ENCODE measurements at regions not wholly inside any gene's neighbourhood (a gene's known extent, or its start where the extent isn't known, plus 50 kb on each side); places are given as distances from the start of the nearest gene placed in this dataset.
"Not testable (repeated sequence)": the region's sequence is repeated elsewhere in the genome, so short reads cannot be mapped to it uniquely, and the experiment has no call there.

DNA sequence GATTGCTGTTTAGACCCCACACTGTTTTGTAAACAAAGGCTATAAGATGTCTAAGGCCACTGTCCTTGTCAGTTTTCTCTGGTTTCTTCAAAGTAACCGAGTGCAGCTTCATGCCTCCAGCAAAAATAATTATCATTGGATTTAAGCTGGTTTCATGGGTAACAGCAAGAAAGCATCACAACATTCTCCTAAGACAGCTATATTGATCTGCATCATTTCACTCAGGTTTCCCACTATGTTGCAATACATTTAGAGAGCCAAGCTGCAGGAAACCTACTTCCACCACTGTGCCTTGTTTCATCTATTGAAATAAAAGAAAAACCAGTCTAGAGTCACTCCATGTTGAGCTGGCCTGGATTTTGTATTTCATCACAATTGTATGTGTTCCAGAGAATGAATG lies 351.4 kb downstream of the OXSM start:
- no peaks in the 10 kb centered on the region for H3K4me1 ChIP-seq
- intact Hi-C loops (cut with DNase I), result no loop called here
- H3K27ac ChIP-seq, result no peak overlapping the region
- TF ChIP-seq CTCF (IDR thresholded peaks at IDR 0.05) (no peak), POLR2A (IDR thresholded peaks at IDR 0.05) (no peak)
- H3K9me3 ChIP-seq, result peaks cover 0 to 13% (median 0%) of the 10 kb centered on the region in 3 donors
- H3K36me3 ChIP-seq, result no peaks in the 10 kb centered on the region
- 77 to 85% methylated on average over 1 of the region's 1 CpG for WGBS, 2 donors
- no peak for DNase-seq
- no peaks in the 10 kb centered on the region for H3K27me3 ChIP-seq
- no peak overlapping the region for H3K4me3 ChIP-seq

DNA sequence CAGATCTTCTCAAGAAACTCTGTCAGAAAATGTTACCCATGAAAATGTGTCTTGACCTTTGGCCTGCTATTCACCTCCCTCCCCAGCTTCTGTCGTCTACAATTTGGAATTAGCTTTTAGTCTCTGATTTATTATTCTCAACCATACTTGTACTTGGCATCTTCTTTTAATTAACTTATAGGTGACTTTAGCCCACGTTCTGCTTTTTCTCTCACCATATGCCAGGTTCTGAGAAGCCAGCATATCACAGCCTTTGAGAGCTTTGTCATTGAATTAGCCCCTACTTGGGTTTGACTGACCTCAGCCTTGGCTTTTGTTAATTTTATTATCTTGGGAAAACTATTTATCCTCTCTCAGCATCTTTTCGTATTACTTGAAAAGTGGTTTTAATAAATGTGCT lies 355.9 kb downstream of the OXSM start:
- H3K36me3 ChIP-seq, result no peaks in the 10 kb centered on the region
- no peaks in the 10 kb centered on the region for H3K27me3 ChIP-seq
- H3K9me3 ChIP-seq, result no peaks in the 10 kb centered on the region
- H3K27ac ChIP-seq, result no peak overlapping the region
- intact Hi-C loops (cut with DNase I), result no loop called here
- DNase-seq, result no peak
- TF ChIP-seq CTCF (IDR thresholded peaks at IDR 0.05) (no peak), POLR2A (IDR thresholded peaks at IDR 0.05) (no peak)
- H3K4me3 ChIP-seq, result no peak overlapping the region
- WGBS, 2 donors, result 72 to 74% methylated on average over 3 of the region's 3 CpGs
- H3K4me1 ChIP-seq, result no peaks in the 10 kb centered on the region

GRCh38 chr3:26157428-26157827 lies 367.5 kb downstream of the OXSM start:
- H3K27me3 ChIP-seq; H3K4me3 ChIP-seq; DNase-seq; intact Hi-C loops (cut with DNase I); H3K27ac ChIP-seq; H3K9me3 ChIP-seq; H3K36me3 ChIP-seq; H3K4me1 ChIP-seq: not testable (repeated sequence)
- 82 to 87% methylated on average over 4 of the region's 4 CpGs for WGBS, 2 donors

DNA sequence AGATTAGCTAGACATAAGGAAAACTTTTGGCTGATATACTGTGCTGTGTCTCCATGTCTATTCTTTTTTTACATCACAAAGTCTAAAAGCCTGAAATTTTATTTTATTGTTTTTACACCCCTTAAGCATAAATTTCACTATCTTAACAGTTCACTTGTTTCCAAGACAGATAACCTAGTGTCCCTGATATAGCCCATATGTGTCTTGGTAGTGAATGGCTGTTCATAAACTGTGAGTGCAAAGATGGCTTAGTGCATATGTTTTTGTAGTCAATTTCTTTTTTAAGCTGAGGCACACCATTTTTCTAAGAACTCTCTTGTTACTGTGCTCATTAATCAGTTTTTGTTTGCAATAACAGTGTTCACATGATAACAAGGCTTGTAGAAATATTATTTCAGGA lies 381.1 kb downstream of the OXSM start:
- no peaks in the 10 kb centered on the region for H3K4me1 ChIP-seq
- H3K27me3 ChIP-seq, result no peaks in the 10 kb centered on the region
- intact Hi-C loops (cut with DNase I), result no loop called here
- no peak for DNase-seq
- no peak overlapping the region for H3K27ac ChIP-seq
- H3K4me3 ChIP-seq, result no peak overlapping the region
- no peaks in the 10 kb centered on the region for H3K36me3 ChIP-seq
- H3K9me3 ChIP-seq, result no peaks in the 10 kb centered on the region
- TF ChIP-seq CTCF (IDR thresholded peaks at IDR 0.05) (no peak), POLR2A (IDR thresholded peaks at IDR 0.05) (no peak)

DNA sequence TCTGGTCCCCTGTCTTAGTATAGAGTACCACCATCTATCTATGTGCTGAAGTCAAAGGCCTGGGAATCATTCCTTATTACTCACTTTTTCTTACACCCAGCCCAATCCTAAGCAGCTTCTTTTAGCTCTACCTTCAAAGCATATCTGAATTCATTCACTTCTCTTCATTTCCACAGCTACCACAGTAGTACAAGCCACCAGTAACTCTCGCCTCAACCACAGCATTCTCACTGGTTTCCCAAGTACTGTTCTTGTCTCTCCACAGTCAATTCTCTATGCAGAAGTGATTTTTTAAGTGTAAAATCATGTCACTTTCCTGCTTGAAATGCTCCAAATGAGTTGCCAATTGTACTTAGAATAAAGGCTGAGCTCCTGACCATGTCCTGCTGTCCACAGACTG lies 401.7 kb downstream of the OXSM start:
- H3K4me3 ChIP-seq, result no peak overlapping the region
- intact Hi-C loops (cut with DNase I), result no loop called here
- WGBS, 2 donors, result 85% methylated on average over 1 of the region's 1 CpG

More for the DNA sequence above, 401.7 kb downstream of the OXSM start:
- no peak for TF ChIP-seq POLR2A (IDR thresholded peaks at IDR 0.05)
- TF ChIP-seq CTCF (IDR thresholded peaks at IDR 0.05), result no peak
- peaks cover 0 to 6% (median 5%) of the 10 kb centered on the region in 3 donors for H3K9me3 ChIP-seq
- no peaks in the 10 kb centered on the region for H3K27me3 ChIP-seq
- H3K27ac ChIP-seq, result no peak overlapping the region
- H3K4me1 ChIP-seq, result no peaks in the 10 kb centered on the region
- no peaks in the 10 kb centered on the region for H3K36me3 ChIP-seq
- no peak for DNase-seq
